ENCODE measurements at regions not wholly inside any gene's neighbourhood (a gene's known extent, or its start where the extent isn't known, plus 50 kb on each side); places are given as distances from the start of the nearest gene placed in this dataset.

GRCh38 chr4:81343536-81343935 lies 128.2 kb downstream of the RASGEF1B start:
- TF ChIP-seq CTCF (IDR thresholded peaks at IDR 0.05), result no peak
- no peak overlapping the region for H3K4me3 Mint-ChIP-seq
- H3K27ac Mint-ChIP-seq, result no peak overlapping the region
- no peaks in the 10 kb centered on the region for H3K36me3 Mint-ChIP-seq (ENCODE audit: low read depth)
- DNase-seq, result no peak
- no peak for ATAC-seq
- ChIA-PET POLR2A (no interaction called here), CTCF (interaction anchor here (1.5 to 1.6 kb wide), 3 partner anchors 8 to 275 kb away, joined by 3 to 11 read pairs (median 7); no protein-coding TSS in a partner anchor)
- H3K4me1 Mint-ChIP-seq (ENCODE audit: low read depth), result no peaks in the 10 kb centered on the region
- peaks cover 6% of the 10 kb centered on the region for H3K27me3 Mint-ChIP-seq
- no peaks in the 10 kb centered on the region for H3K9me3 Mint-ChIP-seq
- intact Hi-C loops (cut with micrococcal nuclease), result no loop called here

GRCh38 chr4:81343046-81343445 lies 128.0 kb upstream of the PRKG2 start:
- no peak for DNase-seq
- Mint-ChIP-seq H3K36me3 (ENCODE audit: low read depth) (no peaks in the 10 kb centered on the region), H3K9me3 (no peaks in the 10 kb centered on the region), H3K27me3 (peaks cover 6% of the 10 kb centered on the region), H3K4me3 (no peak overlapping the region), H3K4me1 (ENCODE audit: low read depth) (no peaks in the 10 kb centered on the region), H3K27ac (no peak overlapping the region)
- TF ChIP-seq CTCF (IDR thresholded peaks at IDR 0.05), result no peak
- ChIA-PET CTCF (interaction anchor here (1.5 to 1.6 kb wide), 3 partner anchors 8 to 274 kb away, joined by 3 to 11 read pairs (median 7); no protein-coding TSS in a partner anchor), POLR2A (no interaction called here)
- intact Hi-C loops (cut with micrococcal nuclease), result no loop called here
- ATAC-seq, result no peak

GRCh38 chr4:81337211-81337610 lies 122.2 kb upstream of the PRKG2 start:
- no peaks in the 10 kb centered on the region for H3K4me1 Mint-ChIP-seq (ENCODE audit: low read depth)
- no peak overlapping the region for H3K27ac Mint-ChIP-seq
- ChIA-PET POLR2A (interaction anchor here (0.6 kb wide), 1 partner anchor 235 kb away, joined by 3 read pairs; no protein-coding TSS in a partner anchor), CTCF (interaction anchor here (1.0 kb wide), 1 partner anchor 11 kb away, joined by 3 read pairs; no protein-coding TSS in a partner anchor)
- H3K36me3 Mint-ChIP-seq (ENCODE audit: low read depth), result no peaks in the 10 kb centered on the region
- H3K9me3 Mint-ChIP-seq, result no peaks in the 10 kb centered on the region
- H3K27me3 Mint-ChIP-seq, result peaks cover 3% of the 10 kb centered on the region
- no peak for TF ChIP-seq CTCF (IDR thresholded peaks at IDR 0.05)
- H3K4me3 Mint-ChIP-seq, result no peak overlapping the region
- ATAC-seq, result no peak
- intact Hi-C loops (cut with micrococcal nuclease), result no loop called here
- no peak for DNase-seq

GRCh38 chr4:81335122-81335912 lies 120.3 kb upstream of the PRKG2 start:
- CTCF ChIA-PET, result interaction anchor here (2.5 kb wide), 1 partner anchor 17 kb away, joined by 9 read pairs; no protein-coding TSS in a partner anchor

More at GRCh38 chr4:81335122-81335912, 120.3 kb upstream of the PRKG2 start:
- intact Hi-C loops (cut with micrococcal nuclease), result no loop called here
- H3K27ac Mint-ChIP-seq, result no peak overlapping the region
- H3K4me1 Mint-ChIP-seq (ENCODE audit: low read depth), result no peaks in the 10 kb centered on the region
- H3K9me3 Mint-ChIP-seq, result no peaks in the 10 kb centered on the region
- H3K4me3 Mint-ChIP-seq, result no peak overlapping the region
- no peaks in the 10 kb centered on the region for H3K27me3 Mint-ChIP-seq
- no peak for ATAC-seq
- no peaks in the 10 kb centered on the region for H3K36me3 Mint-ChIP-seq (ENCODE audit: low read depth)
- POLR2A ChIA-PET, result no interaction called here
- DNase-seq, result no peak
- TF ChIP-seq CTCF (IDR thresholded peaks at IDR 0.05), result no peak

Measured in activated CD8-positive, alpha-beta T cell treated with anti-CD3 and anti-CD28 coated beads for 36 hours (primary cell).